ENCODE measurements at regions not wholly inside any gene's neighbourhood (a gene's known extent, or its start where the extent isn't known, plus 50 kb on each side); places are given as distances from the start of the nearest gene placed in this dataset.
"Not testable (repeated sequence)": the region's sequence is repeated elsewhere in the genome, so short reads cannot be mapped to it uniquely, and the experiment has no call there.

DNA sequence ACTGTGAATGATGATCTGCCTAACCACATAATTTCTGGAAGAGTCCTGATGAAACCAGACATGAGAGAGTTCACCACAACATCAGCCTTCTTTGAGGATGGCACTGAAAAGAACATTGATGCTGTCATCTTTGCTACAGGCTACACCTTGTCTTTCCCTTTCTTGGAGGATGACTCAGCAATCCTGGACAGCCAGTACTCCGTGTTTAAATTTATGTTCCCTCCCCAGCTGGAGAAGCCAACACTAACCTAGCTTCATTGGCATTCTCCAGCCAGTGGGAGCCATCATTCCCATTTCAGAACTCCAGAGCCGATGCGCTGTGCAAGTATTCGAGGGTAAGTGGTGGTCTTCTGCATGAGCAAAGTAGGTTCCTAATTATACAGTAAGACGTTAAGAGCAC, 164.1 kb upstream of the POGK start:
- H3K79me1 ChIP-seq (ENCODE audit: low read length) = no peaks in the 10 kb centered on the region
- no peak overlapping the region for H2BK120ac ChIP-seq (ENCODE audit: insufficient read depth, low read length, poor library complexity)
- no peak overlapping the region for H3K27ac ChIP-seq (ENCODE audit: low read depth, low read length)
- H3K23ac ChIP-seq (ENCODE audit: low read length) = peak overlapping the region; percentile 69
- no peak overlapping the region for H3K14ac ChIP-seq (ENCODE audit: low read length)
- no peak overlapping the region for H2BK12ac ChIP-seq (ENCODE audit: low read length)
- no peaks in the 10 kb centered on the region for H3K4me1 ChIP-seq (ENCODE audit: control insufficient read depth in 1 of 2, insufficient read depth in 2 of 2, low read length in 2 of 2)
- H3K18ac ChIP-seq (ENCODE audit: low read length) = no peak overlapping the region
- no peaks in the 10 kb centered on the region for H3K27me3 ChIP-seq (ENCODE audit: insufficient read depth, low read length)
- WGBS (ENCODE audit: extremely low coverage, insufficient coverage, insufficient read length) = no CpG with 5 or more reads among the region's 5 CpGs
- H3K4me2 ChIP-seq (ENCODE audit: low read length) = no peak overlapping the region
- no peak overlapping the region for H2AK5ac ChIP-seq (ENCODE audit: low read length)
- no peak overlapping the region for H3K9ac ChIP-seq (ENCODE audit: low read length)
- H2AFZ ChIP-seq (ENCODE audit: insufficient read depth, low read length, poor library complexity) = no peak overlapping the region
- H3K4me3 ChIP-seq (ENCODE audit: low read depth, low read length) = no peak overlapping the region
- H4K12ac ChIP-seq (ENCODE audit: low read depth, low read length) = no peak overlapping the region
- no peaks in the 10 kb centered on the region for H3K36me3 ChIP-seq (ENCODE audit: control insufficient read depth in 1 of 2, insufficient read depth in 2 of 2, low read length in 2 of 2)
- no peak overlapping the region for H4K8ac ChIP-seq (ENCODE audit: low read depth, low read length)
- no peaks in the 10 kb centered on the region for H3K79me2 ChIP-seq (ENCODE audit: control insufficient read depth, insufficient read depth, low read length, poor library complexity)
- no peak for DNase-seq
- H4K91ac ChIP-seq (ENCODE audit: low read depth, low read length) = no peak overlapping the region
- H3K4ac ChIP-seq (ENCODE audit: low read depth, low read length) = no peak overlapping the region
- H2BK5ac ChIP-seq (ENCODE audit: low read depth, low read length, poor library complexity) = no peak overlapping the region
- no peaks in the 10 kb centered on the region for H3K9me3 ChIP-seq (ENCODE audit: insufficient read depth, low read depth, low read length)

DNA sequence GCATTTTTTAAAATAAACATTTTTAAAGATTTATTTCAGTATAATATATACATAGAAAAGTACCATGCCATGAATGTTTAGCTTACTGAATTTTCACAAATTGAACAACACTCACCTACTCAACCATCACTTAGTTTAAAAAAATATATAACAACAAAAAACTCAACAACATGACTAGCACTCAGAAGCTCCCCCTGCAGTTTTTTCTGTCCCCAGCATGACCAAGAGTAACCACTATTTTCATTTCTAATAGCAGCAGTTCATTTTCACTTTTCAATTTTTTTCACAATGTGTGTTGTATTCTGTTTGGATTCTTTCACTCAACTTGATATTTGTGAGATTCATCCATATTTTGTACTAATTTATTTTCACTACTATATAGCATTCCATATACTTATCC, 162.3 kb upstream of the POGK start:
- H3K14ac ChIP-seq (ENCODE audit: low read length) = no peak overlapping the region
- no peak overlapping the region for H2BK120ac ChIP-seq (ENCODE audit: insufficient read depth, low read length, poor library complexity)
- H3K18ac ChIP-seq (ENCODE audit: low read length) = no peak overlapping the region
- H3K36me3 ChIP-seq (ENCODE audit: control insufficient read depth in 1 of 2, insufficient read depth in 2 of 2, low read length in 2 of 2) = no peaks in the 10 kb centered on the region
- no peak overlapping the region for H2AK5ac ChIP-seq (ENCODE audit: low read length)
- H3K27me3 ChIP-seq (ENCODE audit: insufficient read depth, low read length) = no peaks in the 10 kb centered on the region
- DNase-seq = no peak
- no peak overlapping the region for H2BK5ac ChIP-seq (ENCODE audit: low read depth, low read length, poor library complexity)
- H4K91ac ChIP-seq (ENCODE audit: low read depth, low read length) = no peak overlapping the region
- H3K9me3 ChIP-seq (ENCODE audit: insufficient read depth, low read depth, low read length) = no peaks in the 10 kb centered on the region
- H3K79me2 ChIP-seq (ENCODE audit: control insufficient read depth, insufficient read depth, low read length, poor library complexity) = no peaks in the 10 kb centered on the region
- H3K23ac ChIP-seq (ENCODE audit: low read length) = no peak overlapping the region
- H3K27ac ChIP-seq (ENCODE audit: low read depth, low read length) = no peak overlapping the region
- H3K79me1 ChIP-seq (ENCODE audit: low read length) = no peaks in the 10 kb centered on the region
- H2AFZ ChIP-seq (ENCODE audit: insufficient read depth, low read length, poor library complexity) = no peak overlapping the region
- H3K4ac ChIP-seq (ENCODE audit: low read depth, low read length) = no peak overlapping the region
- no peaks in the 10 kb centered on the region for H3K4me1 ChIP-seq (ENCODE audit: control insufficient read depth in 1 of 2, insufficient read depth in 2 of 2, low read length in 2 of 2)
- H4K8ac ChIP-seq (ENCODE audit: low read depth, low read length) = no peak overlapping the region
- H3K4me2 ChIP-seq (ENCODE audit: low read length) = no peak overlapping the region
- no peak overlapping the region for H3K4me3 ChIP-seq (ENCODE audit: low read depth, low read length)
- no peak overlapping the region for H2BK12ac ChIP-seq (ENCODE audit: low read length)
- H4K12ac ChIP-seq (ENCODE audit: low read depth, low read length) = no peak overlapping the region
- no peak overlapping the region for H3K9ac ChIP-seq (ENCODE audit: low read length)

GRCh38 chr1:166679369-166679768, 159.9 kb upstream of the POGK start:
- H3K4me1 ChIP-seq (ENCODE audit: control insufficient read depth in 1 of 2, insufficient read depth in 2 of 2, low read length in 2 of 2) = no peaks in the 10 kb centered on the region
- H3K4ac ChIP-seq (ENCODE audit: low read depth, low read length) = no peak overlapping the region
- H3K9ac ChIP-seq (ENCODE audit: low read length) = no peak overlapping the region
- no peaks in the 10 kb centered on the region for H3K27me3 ChIP-seq (ENCODE audit: insufficient read depth, low read length)
- H3K27ac ChIP-seq (ENCODE audit: low read depth, low read length) = no peak overlapping the region
- no peaks in the 10 kb centered on the region for H3K9me3 ChIP-seq (ENCODE audit: insufficient read depth, low read depth, low read length)
- no peaks in the 10 kb centered on the region for H3K36me3 ChIP-seq (ENCODE audit: control insufficient read depth in 1 of 2, insufficient read depth in 2 of 2, low read length in 2 of 2)
- DNase-seq = no peak
- H3K79me2 ChIP-seq (ENCODE audit: control insufficient read depth, insufficient read depth, low read length, poor library complexity) = no peaks in the 10 kb centered on the region
- H3K79me1 ChIP-seq (ENCODE audit: low read length) = no peaks in the 10 kb centered on the region
- H4K91ac ChIP-seq (ENCODE audit: low read depth, low read length) = no peak overlapping the region
- no peak overlapping the region for H4K12ac ChIP-seq (ENCODE audit: low read depth, low read length)
- no peak overlapping the region for H3K18ac ChIP-seq (ENCODE audit: low read length)
- H3K14ac ChIP-seq (ENCODE audit: low read length) = no peak overlapping the region
- H2BK12ac ChIP-seq (ENCODE audit: low read length) = no peak overlapping the region
- H2AK5ac ChIP-seq (ENCODE audit: low read length) = no peak overlapping the region
- no peak overlapping the region for H2BK5ac ChIP-seq (ENCODE audit: low read depth, low read length, poor library complexity)
- H4K8ac ChIP-seq (ENCODE audit: low read depth, low read length) = no peak overlapping the region
- H2AFZ ChIP-seq (ENCODE audit: insufficient read depth, low read length, poor library complexity) = no peak overlapping the region
- H3K23ac ChIP-seq (ENCODE audit: low read length) = no peak overlapping the region
- H2BK120ac ChIP-seq (ENCODE audit: insufficient read depth, low read length, poor library complexity) = no peak overlapping the region
- no CpG with 5 or more reads among the region's 1 CpG for WGBS (ENCODE audit: extremely low coverage, insufficient coverage, insufficient read length)
- H3K4me3 ChIP-seq (ENCODE audit: low read depth, low read length) = no peak overlapping the region
- H3K4me2 ChIP-seq (ENCODE audit: low read length) = no peak overlapping the region

GRCh38 chr1:166682588-166682987, 156.7 kb upstream of the POGK start:
- H3K14ac ChIP-seq (ENCODE audit: low read length) = no peak overlapping the region
- no peaks in the 10 kb centered on the region for H3K4me1 ChIP-seq (ENCODE audit: control insufficient read depth in 1 of 2, insufficient read depth in 2 of 2, low read length in 2 of 2)
- H3K9me3 ChIP-seq (ENCODE audit: insufficient read depth, low read depth, low read length) = no peaks in the 10 kb centered on the region
- WGBS (ENCODE audit: extremely low coverage, insufficient coverage, insufficient read length) = no CpG with 5 or more reads among the region's 1 CpG
- no peak overlapping the region for H3K4me3 ChIP-seq (ENCODE audit: low read depth, low read length)
- H3K36me3 ChIP-seq (ENCODE audit: control insufficient read depth in 1 of 2, insufficient read depth in 2 of 2, low read length in 2 of 2) = no peaks in the 10 kb centered on the region
- no peak overlapping the region for H4K12ac ChIP-seq (ENCODE audit: low read depth, low read length)
- H3K9ac ChIP-seq (ENCODE audit: low read length) = no peak overlapping the region
- no peak overlapping the region for H4K91ac ChIP-seq (ENCODE audit: low read depth, low read length)
- H2AFZ ChIP-seq (ENCODE audit: insufficient read depth, low read length, poor library complexity) = no peak overlapping the region
- H2BK5ac ChIP-seq (ENCODE audit: low read depth, low read length, poor library complexity) = no peak overlapping the region
- H2BK120ac ChIP-seq (ENCODE audit: insufficient read depth, low read length, poor library complexity) = no peak overlapping the region
- no peak overlapping the region for H3K4me2 ChIP-seq (ENCODE audit: low read length)
- no peak overlapping the region for H3K18ac ChIP-seq (ENCODE audit: low read length)
- no peak overlapping the region for H2AK5ac ChIP-seq (ENCODE audit: low read length)
- H3K4ac ChIP-seq (ENCODE audit: low read depth, low read length) = no peak overlapping the region
- no peak overlapping the region for H2BK12ac ChIP-seq (ENCODE audit: low read length)
- no peak overlapping the region for H3K23ac ChIP-seq (ENCODE audit: low read length)
- no peaks in the 10 kb centered on the region for H3K79me1 ChIP-seq (ENCODE audit: low read length)
- H3K27me3 ChIP-seq (ENCODE audit: insufficient read depth, low read length) = no peaks in the 10 kb centered on the region
- DNase-seq = peak in 1 of 2 donors; percentile 59
- H3K27ac ChIP-seq (ENCODE audit: low read depth, low read length) = no peak overlapping the region
- H4K8ac ChIP-seq (ENCODE audit: low read depth, low read length) = no peak overlapping the region
- no peaks in the 10 kb centered on the region for H3K79me2 ChIP-seq (ENCODE audit: control insufficient read depth, insufficient read depth, low read length, poor library complexity)

- H2BK5ac ChIP-seq (ENCODE audit: low read depth, low read length, poor library complexity); H2BK12ac ChIP-seq (ENCODE audit: low read length); H3K4me3 ChIP-seq (ENCODE audit: low read depth, low read length); H3K14ac ChIP-seq (ENCODE audit: low read length); H4K91ac ChIP-seq (ENCODE audit: low read depth, low read length); H3K18ac ChIP-seq (ENCODE audit: low read length); H3K4ac ChIP-seq (ENCODE audit: low read depth, low read length); H3K4me2 ChIP-seq (ENCODE audit: low read length); H3K9ac ChIP-seq (ENCODE audit: low read length); H3K9me3 ChIP-seq (ENCODE audit: insufficient read depth, low read depth, low read length); H2AK5ac ChIP-seq (ENCODE audit: low read length); H3K23ac ChIP-seq (ENCODE audit: low read length); H4K8ac ChIP-seq (ENCODE audit: low read depth, low read length); H3K4me1 ChIP-seq (ENCODE audit: control insufficient read depth in 1 of 2, insufficient read depth in 2 of 2, low read length in 2 of 2); H2BK120ac ChIP-seq (ENCODE audit: insufficient read depth, low read length, poor library complexity); H3K79me2 ChIP-seq (ENCODE audit: control insufficient read depth, insufficient read depth, low read length, poor library complexity); H4K12ac ChIP-seq (ENCODE audit: low read depth, low read length); H3K36me3 ChIP-seq (ENCODE audit: control insufficient read depth in 1 of 2, insufficient read depth in 2 of 2, low read length in 2 of 2); H2AFZ ChIP-seq (ENCODE audit: insufficient read depth, low read length, poor library complexity); H3K79me1 ChIP-seq (ENCODE audit: low read length); H3K27ac ChIP-seq (ENCODE audit: low read depth, low read length); H3K27me3 ChIP-seq (ENCODE audit: insufficient read depth, low read length); DNase-seq: not testable (repeated sequence)
Observed at GRCh38 chr1:166684669-166685068, 154.6 kb upstream of the POGK start.

Measured in trophoblast cell (in vitro differentiated cells and primary cell).